GM19043 (cell line): ENCODE measurements at regions not wholly inside any gene's neighbourhood (a gene's known extent, or its start where the extent isn't known, plus 50 kb on each side); places are given as distances from the start of the nearest gene placed in this dataset.

Source experiments
- ATAC-seq: cut with Tn5 transposase; IDR thresholded peaks from one replicate; pipeline ENCODE4 v1.9.1; 2021; ENCODE audit warnings: low read depth; ENCODE audit not compliant: unreplicated experiment

- ATAC-seq: no peak
Observed at GRCh38 chr5:2610986-2611385, 140.5 kb downstream of the IRX2 start.

GRCh38 chr5:2608391-2608790, 143.1 kb downstream of the IRX2 start:
- ATAC-seq: no peak

GRCh38 chr5:2607598-2607997, 143.9 kb downstream of the IRX2 start:
- ATAC-seq: no peak

GRCh38 chr5:2603272-2603575, 148.3 kb downstream of the IRX2 start:
- ATAC-seq: no peak

GRCh38 chr5:2602451-2603271, 148.8 kb downstream of the IRX2 start:
- no peak for ATAC-seq

GRCh38 chr5:2598503-2598902, 153.0 kb downstream of the IRX2 start:
- ATAC-seq: no peak

- ATAC-seq: no peak
Observed at GRCh38 chr5:2594701-2595100, 156.8 kb downstream of the IRX2 start.

- no peak for ATAC-seq
Observed at GRCh38 chr5:2592766-2593165, 158.7 kb downstream of the IRX2 start.

GRCh38 chr5:2591777-2592453, 159.6 kb downstream of the IRX2 start:
- ATAC-seq: no peak

- no peak for ATAC-seq
Observed at GRCh38 chr5:2588850-2589501, 162.5 kb downstream of the IRX2 start.

GRCh38 chr5:2587189-2588031, 164.1 kb downstream of the IRX2 start:
- no peak for ATAC-seq

GRCh38 chr5:2586016-2586715, 165.3 kb downstream of the IRX2 start:
- ATAC-seq: no peak

- no peak for ATAC-seq
Observed at GRCh38 chr5:2584579-2585269, 166.8 kb downstream of the IRX2 start.

GRCh38 chr5:2582507-2582906, 169.0 kb downstream of the IRX2 start:
- ATAC-seq: no peak

- no peak for ATAC-seq
Observed at GRCh38 chr5:2582106-2582505, 169.4 kb downstream of the IRX2 start.

GRCh38 chr5:2581418-2581817, 170.1 kb downstream of the IRX2 start:
- ATAC-seq: no peak

GRCh38 chr5:2579126-2579525, 172.4 kb downstream of the IRX2 start:
- ATAC-seq: no peak

GRCh38 chr5:2577312-2578036, 174.0 kb downstream of the IRX2 start:
- ATAC-seq: no peak

GRCh38 chr5:2576823-2577222, 174.7 kb downstream of the IRX2 start:
- no peak for ATAC-seq
